GM12878 (cell line): ENCODE measurements at regions not wholly inside any gene's neighbourhood (a gene's known extent, or its start where the extent isn't known, plus 50 kb on each side); places are given as distances from the start of the nearest gene placed in this dataset.

Experiments used
- ATAC-seq: fragments of 200-7000 bp; cut with Tn5 transposase; 3 replicates; pipeline ENCODE4 v1.9.1; 2020; ENCODE audit warnings: mild to moderate bottlenecking, moderate library complexity
- BruUV-seq: library from RNA; stranded (reverse); fragments of 400-500 nt; replicated peaks from 2 replicates; lab custom pipeline; 2021; lab: Mats Ljungman, UMichigan
- CTCF ChIA-PET: fragments of 300-600 bp; sonication (Branson Sonifier 250); formaldehyde crosslinking; extraction: SDS; loops from one replicate; lab custom pipeline; 2021; ENCODE audit warnings: inconsistent platforms; lab: Yijun Ruan, JAX
- POLR2A ChIA-PET: fragments of 350-600 bp; formaldehyde crosslinking; extraction: SDS; loops from one replicate; lab custom pipeline; 2021; ENCODE audit warnings: inconsistent platforms; lab: Charles Lee
- RAD21 ChIA-PET: fragments of 300-600 bp; sonication (Branson Sonifier 250); formaldehyde crosslinking; loops from one replicate; lab custom pipeline; 2023; ENCODE audit warnings: antibody characterized with exemption; ENCODE audit not compliant: unreplicated experiment; lab: Charles Lee
- SMC1A ChIA-PET: fragments of 300-600 bp; sonication (Branson Sonifier 250); formaldehyde crosslinking; loops from one replicate; lab custom pipeline; 2023; ENCODE audit not compliant: unreplicated experiment, uncharacterized antibody; lab: Charles Lee
- DNase-seq: peaks from one replicate; pipeline ENCODE4 v3.0.0-alpha.2; 2011; ENCODE audit warnings: low read depth, low spot score
- FAIRE-seq: peaks from 3 replicates; lab custom pipeline; 2011; peaks lifted over from hg19 to GRCh38; lab: Jason Lieb, UNC
- H2AFZ ChIP-seq: 2 replicates; pipeline ENCODE4 v1.6.0; 2011; ENCODE audit warnings: low read depth, low read length, control low read depth; ENCODE audit not compliant: control insufficient read depth
- H3K27ac ChIP-seq: 2 replicates; pipeline ENCODE4 v1.5.1; 2011; ENCODE audit warnings: control low read depth; ENCODE audit not compliant: control insufficient read depth, insufficient read depth
- H3K27me3 ChIP-seq, 2 experiments: replicated peaks in 1 of 2; 2 replicates each; pipeline versions ENCODE4 v1.6.0 to v1.6.1; 2011; ENCODE audit warnings: low read length in 1 of 2; ENCODE audit not compliant: control insufficient read depth in 2 of 2, insufficient read depth in 2 of 2
- H3K36me3 ChIP-seq, 2 experiments: 2 replicates each; pipeline ENCODE4 v1.5.1; 2011; ENCODE audit warnings: low read length in 1 of 2; ENCODE audit not compliant: control insufficient read depth in 2 of 2, insufficient read depth in 2 of 2
- H3K4me1 ChIP-seq: 2 replicates; pipeline ENCODE4 v1.6.1; 2011; ENCODE audit warnings: mild to moderate bottlenecking, low read length, moderate library complexity, mixed read lengths; ENCODE audit not compliant: control insufficient read depth, insufficient read depth
- H3K4me2 ChIP-seq: 2 replicates; pipeline ENCODE4 v1.6.0; 2011; ENCODE audit warnings: control low read depth; ENCODE audit not compliant: control insufficient read depth, insufficient read depth
- H3K4me3 ChIP-seq: fragments of 200-600 bp; sonication (generic); 2 replicates; pipeline ENCODE4 v1.5.1; 2016
- H3K79me2 ChIP-seq: 2 replicates; pipeline ENCODE4 v1.6.0; 2011; ENCODE audit warnings: low read length; ENCODE audit not compliant: control insufficient read depth, insufficient read depth
- H3K9ac ChIP-seq: 2 replicates; pipeline ENCODE4 v1.8.0; 2011; ENCODE audit warnings: low read length, control low read depth, mixed read lengths; ENCODE audit not compliant: control insufficient read depth, insufficient read depth
- H3K9me3 ChIP-seq: replicated peaks from 3 replicates; pipeline ENCODE4 v1.5.1; 2011; ENCODE audit warnings: mild to moderate bottlenecking, low read length; ENCODE audit not compliant: control insufficient read depth, insufficient read depth
- H4K20me1 ChIP-seq: 2 replicates; pipeline ENCODE4 v1.6.0; 2011; ENCODE audit not compliant: control insufficient read depth, insufficient read depth
- CBX3 ChIP-seq: fragments of 200-600 bp; sonication (generic); IDR thresholded peaks from 2 replicates; pipeline ENCODE4 v1.6.1; 2016; ENCODE audit warnings: low read depth, borderline replicate concordance
- EED ChIP-seq: sonication (generic); IDR thresholded peaks from 2 replicates; pipeline ENCODE4 v1.6.1; 2016; ENCODE audit warnings: antibody characterized with exemption, low read depth
- FOXM1 ChIP-seq: IDR thresholded peaks from 2 replicates; pipeline ENCODE4 v1.6.1; 2012; ENCODE audit warnings: low read depth, mild to moderate bottlenecking, inconsistent platforms, low read length, moderate library complexity
- NFXL1 ChIP-seq: fragments of 450-650 bp; IDR thresholded peaks from 2 replicates; pipeline ENCODE4 v1.6.1; 2017; ENCODE audit warnings: antibody characterized with exemption, mild to moderate bottlenecking, borderline replicate concordance
- NR2F1 ChIP-seq: fragments of 450-650 bp; conservative IDR thresholded peaks from 2 replicates; pipeline ENCODE4 v1.6.1; 2017; ENCODE audit warnings: mild to moderate bottlenecking
- PML ChIP-seq: IDR thresholded peaks from 2 replicates; pipeline ENCODE4 v1.6.1; 2012; ENCODE audit warnings: low read length, inconsistent platforms
- RAD21 ChIP-seq: IDR thresholded peaks from 2 replicates; pipeline ENCODE4 v1.6.1; 2011; ENCODE audit warnings: mild to moderate bottlenecking, low read depth, low read length, moderate library complexity; ENCODE audit not compliant: insufficient read depth
- RELA ChIP-seq: fragments of 450-650 bp; IDR thresholded peaks from 2 replicates; pipeline ENCODE4 v1.8.0; 2014; ENCODE audit warnings: borderline replicate concordance; ENCODE audit not compliant: partially characterized antibody
- STAT3 ChIP-seq: IDR thresholded peaks from 2 replicates; pipeline ENCODE4 v1.6.1; 2011; ENCODE audit warnings: low read depth, low read length, improper control_type of control experiment
- ZZZ3 ChIP-seq: IDR thresholded peaks from 2 replicates; pipeline ENCODE4 v1.6.1; 2011; ENCODE audit warnings: low read depth; ENCODE audit not compliant: control insufficient read depth, insufficient read length
- WGBS: methylation state at CpG from one replicate; pipeline ENCODE4 v1.1.6; 2016; ENCODE audit warnings: low lambda C conversion rate; ENCODE audit not compliant: insufficient replicate concordance, insufficient coverage; ENCODE audit errors: missing lambda C conversion rate; 5-methylcytosine and 5-hydroxymethylcytosine counted together
- in situ Hi-C: fragments of 300-500 bp; cut with MboI; formaldehyde crosslinking; loops from 9 replicates; pipeline ENCODE4 v1.14.3; 2018; ENCODE audit warnings: mixed read lengths
- intact Hi-C: fragments of 100-400 bp; cut with micrococcal nuclease; formaldehyde crosslinking; loops from one replicate; pipeline ENCODE4 v1.14.2; 2022; ENCODE audit not compliant: unreplicated experiment
- TF ChIP-seq, protein P1 (sequence below): IDR thresholded peaks from 2 replicates; pipeline ENCODE4 v1.6.1; 2012; ENCODE audit warnings: low read depth, low read length, improper control_type of control experiment
- TF ChIP-seq, protein P2 (sequence below): fragments of 450-650 bp; formaldehyde crosslinking; IDR thresholded peaks from 2 replicates; pipeline ENCODE4 v1.4.0; 2022; ENCODE audit warnings: mild to moderate bottlenecking, moderate library complexity
- TF ChIP-seq, protein P3 (sequence below): IDR thresholded peaks from 2 replicates; pipeline ENCODE4 v1.6.1; 2012; ENCODE audit warnings: mild to moderate bottlenecking, low read depth, low read length

DNA sequence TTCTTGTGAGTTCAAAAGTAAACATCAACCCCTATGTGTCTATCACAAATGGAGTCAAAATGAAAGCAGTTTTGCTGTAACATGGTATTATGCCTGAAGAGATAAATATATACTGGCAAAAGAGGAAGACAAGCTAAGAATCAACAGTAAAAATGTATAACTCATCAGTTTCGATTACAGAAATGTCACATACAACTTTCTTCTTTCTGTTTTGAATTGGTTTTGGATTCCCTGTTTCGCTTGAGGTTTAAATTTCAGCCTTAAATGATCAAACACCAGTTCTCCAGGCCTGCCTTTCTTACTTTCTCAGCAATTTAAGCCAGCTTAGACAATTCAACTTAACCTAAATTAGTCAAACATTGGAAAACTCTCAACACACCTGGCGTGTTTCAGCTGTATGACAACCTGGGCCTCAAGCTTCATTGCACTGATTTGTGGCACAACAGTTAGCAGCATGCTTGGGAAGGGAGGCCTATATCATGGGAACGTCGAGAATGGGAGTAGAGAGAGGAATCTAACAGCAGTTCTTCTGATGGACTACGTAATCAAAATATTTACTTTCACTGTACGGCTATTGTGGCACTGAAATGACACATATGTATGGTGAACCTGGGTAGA, 51.9 kb upstream of the MARCKS start (continued):
- TF ChIP-seq PML (peak; percentile 43; the same call in 1 of the 2 replicates), EED (no peak), FOXM1 (peak; percentile 90), NR2F1 (no peak)
- TF ChIP-seq, all 136 proteins: peak for 37

DNA sequence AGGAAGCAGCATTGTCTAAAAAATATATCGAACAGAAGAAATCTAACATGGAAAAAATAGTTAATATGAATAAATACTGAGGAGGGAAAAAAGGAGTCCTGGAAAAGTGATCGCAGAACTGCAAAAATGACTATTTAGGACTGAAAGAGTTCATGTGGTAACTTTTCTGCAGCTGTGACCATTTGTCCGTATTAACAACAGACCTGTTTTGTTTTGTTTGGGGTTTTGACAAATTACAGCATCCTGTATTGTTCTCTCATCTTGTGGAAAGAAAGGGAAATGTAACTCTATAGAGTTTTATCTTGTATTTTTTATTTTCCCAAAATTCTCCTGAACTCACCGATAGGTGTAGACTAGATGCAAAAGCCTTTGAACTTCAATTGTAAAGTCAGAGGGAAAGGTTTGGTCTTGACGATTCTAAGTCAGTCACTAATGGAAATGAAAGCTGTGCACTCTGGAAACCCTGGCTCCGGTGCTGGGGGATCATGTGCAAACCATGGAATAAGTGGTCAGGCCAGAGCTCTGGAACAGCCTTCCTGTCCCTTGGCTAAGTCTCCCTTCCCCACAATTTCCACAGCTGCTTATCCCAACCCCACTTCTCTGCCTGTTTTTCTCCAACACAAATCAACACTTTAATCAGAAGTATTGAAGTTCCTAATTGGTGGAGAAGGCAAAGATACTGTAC, 51.2 kb upstream of the MARCKS start:
- DNase-seq = no peak
- CTCF ChIA-PET = interaction anchor here (0.5 to 1.8 kb wide), 6 partner anchors 11 to 917 kb away, joined by 3 to 7 read pairs (median 4); no protein-coding TSS in a partner anchor
- TF ChIP-seq, protein P1, sequence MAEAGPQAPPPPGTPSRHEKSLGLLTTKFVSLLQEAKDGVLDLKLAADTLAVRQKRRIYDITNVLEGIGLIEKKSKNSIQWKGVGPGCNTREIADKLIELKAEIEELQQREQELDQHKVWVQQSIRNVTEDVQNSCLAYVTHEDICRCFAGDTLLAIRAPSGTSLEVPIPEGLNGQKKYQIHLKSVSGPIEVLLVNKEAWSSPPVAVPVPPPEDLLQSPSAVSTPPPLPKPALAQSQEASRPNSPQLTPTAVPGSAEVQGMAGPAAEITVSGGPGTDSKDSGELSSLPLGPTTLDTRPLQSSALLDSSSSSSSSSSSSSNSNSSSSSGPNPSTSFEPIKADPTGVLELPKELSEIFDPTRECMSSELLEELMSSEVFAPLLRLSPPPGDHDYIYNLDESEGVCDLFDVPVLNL = no peak
- TF ChIP-seq RAD21 (no peak), ZZZ3 (no peak), CBX3 (no peak), RELA (no peak), STAT3 (no peak), NFXL1 (no peak)
- TF ChIP-seq, protein P2, sequence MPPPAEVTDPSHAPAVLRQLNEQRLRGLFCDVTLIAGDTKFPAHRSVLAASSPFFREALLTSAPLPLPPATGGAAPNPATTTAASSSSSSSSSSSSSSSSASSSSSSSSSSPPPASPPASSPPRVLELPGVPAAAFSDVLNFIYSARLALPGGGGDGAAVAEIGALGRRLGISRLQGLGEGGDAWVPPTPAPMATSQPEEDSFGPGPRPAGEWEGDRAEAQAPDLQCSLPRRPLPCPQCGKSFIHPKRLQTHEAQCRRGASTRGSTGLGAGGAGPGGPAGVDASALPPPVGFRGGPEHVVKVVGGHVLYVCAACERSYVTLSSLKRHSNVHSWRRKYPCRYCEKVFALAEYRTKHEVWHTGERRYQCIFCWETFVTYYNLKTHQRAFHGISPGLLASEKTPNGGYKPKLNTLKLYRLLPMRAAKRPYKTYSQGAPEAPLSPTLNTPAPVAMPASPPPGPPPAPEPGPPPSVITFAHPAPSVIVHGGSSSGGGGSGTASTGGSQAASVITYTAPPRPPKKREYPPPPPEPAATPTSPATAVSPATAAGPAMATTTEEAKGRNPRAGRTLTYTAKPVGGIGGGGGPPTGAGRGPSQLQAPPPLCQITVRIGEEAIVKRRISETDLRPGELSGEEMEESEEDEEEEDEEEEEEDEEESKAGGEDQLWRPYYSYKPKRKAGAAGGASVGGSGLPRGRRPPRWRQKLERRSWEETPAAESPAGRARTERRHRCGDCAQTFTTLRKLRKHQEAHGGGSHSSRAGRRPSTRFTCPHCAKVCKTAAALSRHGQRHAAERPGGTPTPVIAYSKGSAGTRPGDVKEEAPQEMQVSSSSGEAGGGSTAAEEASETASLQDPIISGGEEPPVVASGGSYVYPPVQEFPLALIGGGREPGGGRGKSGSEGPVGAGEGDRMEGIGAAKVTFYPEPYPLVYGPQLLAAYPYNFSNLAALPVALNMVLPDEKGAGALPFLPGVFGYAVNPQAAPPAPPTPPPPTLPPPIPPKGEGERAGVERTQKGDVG (CRISPR knock-in tag) = no peak
- TF ChIP-seq, protein P3, sequence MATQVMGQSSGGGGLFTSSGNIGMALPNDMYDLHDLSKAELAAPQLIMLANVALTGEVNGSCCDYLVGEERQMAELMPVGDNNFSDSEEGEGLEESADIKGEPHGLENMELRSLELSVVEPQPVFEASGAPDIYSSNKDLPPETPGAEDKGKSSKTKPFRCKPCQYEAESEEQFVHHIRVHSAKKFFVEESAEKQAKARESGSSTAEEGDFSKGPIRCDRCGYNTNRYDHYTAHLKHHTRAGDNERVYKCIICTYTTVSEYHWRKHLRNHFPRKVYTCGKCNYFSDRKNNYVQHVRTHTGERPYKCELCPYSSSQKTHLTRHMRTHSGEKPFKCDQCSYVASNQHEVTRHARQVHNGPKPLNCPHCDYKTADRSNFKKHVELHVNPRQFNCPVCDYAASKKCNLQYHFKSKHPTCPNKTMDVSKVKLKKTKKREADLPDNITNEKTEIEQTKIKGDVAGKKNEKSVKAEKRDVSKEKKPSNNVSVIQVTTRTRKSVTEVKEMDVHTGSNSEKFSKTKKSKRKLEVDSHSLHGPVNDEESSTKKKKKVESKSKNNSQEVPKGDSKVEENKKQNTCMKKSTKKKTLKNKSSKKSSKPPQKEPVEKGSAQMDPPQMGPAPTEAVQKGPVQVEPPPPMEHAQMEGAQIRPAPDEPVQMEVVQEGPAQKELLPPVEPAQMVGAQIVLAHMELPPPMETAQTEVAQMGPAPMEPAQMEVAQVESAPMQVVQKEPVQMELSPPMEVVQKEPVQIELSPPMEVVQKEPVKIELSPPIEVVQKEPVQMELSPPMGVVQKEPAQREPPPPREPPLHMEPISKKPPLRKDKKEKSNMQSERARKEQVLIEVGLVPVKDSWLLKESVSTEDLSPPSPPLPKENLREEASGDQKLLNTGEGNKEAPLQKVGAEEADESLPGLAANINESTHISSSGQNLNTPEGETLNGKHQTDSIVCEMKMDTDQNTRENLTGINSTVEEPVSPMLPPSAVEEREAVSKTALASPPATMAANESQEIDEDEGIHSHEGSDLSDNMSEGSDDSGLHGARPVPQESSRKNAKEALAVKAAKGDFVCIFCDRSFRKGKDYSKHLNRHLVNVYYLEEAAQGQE = no peak
- TF ChIP-seq, all 136 proteins: peak for 0
- FAIRE-seq = no peak
- no peak overlapping the region for H3K4me3 ChIP-seq
- no peak overlapping the region; the same call in 1 of the 2 replicates for H2AFZ ChIP-seq
- POLR2A ChIA-PET = interaction anchor here (0.7 to 2.7 kb wide), 6 partner anchors 49 to 178 kb away, joined by 3 to 17 read pairs (median 5); no protein-coding TSS in a partner anchor
- H3K9ac ChIP-seq = no peak overlapping the region
- H3K4me2 ChIP-seq = peak overlapping the region; percentile 93
- no peaks in the 10 kb centered on the region; the same call in 2 of the 3 replicates for H3K9me3 ChIP-seq
- intact Hi-C loops (loop anchor here (5.0 kb wide), 2 partner anchors 159 to 174 kb away; no protein-coding TSS in a partner anchor), in situ Hi-C loops (loop anchor here (5.0 kb wide), 1 partner anchor 174 kb away; no protein-coding TSS in a partner anchor)
- H3K79me2 ChIP-seq = no peaks in the 10 kb centered on the region; the same call in 1 of the 2 replicates
- SMC1A ChIA-PET = interaction anchor here (0.8 to 2.4 kb wide), 17 partner anchors 12 to 316 kb away, joined by 3 to 15 read pairs (median 5); no protein-coding TSS in a partner anchor
- no peaks in the 10 kb centered on the region for H3K27me3 ChIP-seq
- no peak for ATAC-seq
- RAD21 ChIA-PET = interaction anchor here (0.6 to 3.3 kb wide), 12 partner anchors 12 to 499 kb away, joined by 3 to 16 read pairs (median 4); no protein-coding TSS in a partner anchor
- H4K20me1 ChIP-seq = no peaks in the 10 kb centered on the region
- H3K27ac ChIP-seq = peak overlapping the region; percentile 71; the same call in 1 of the 2 replicates
- peaks cover 29% of the 10 kb centered on the region for H3K4me1 ChIP-seq
- WGBS = 94% methylated on average over 6 of the region's 6 CpGs
- H3K36me3 ChIP-seq = no peaks in the 10 kb centered on the region
- BruUV-seq = no TSS peak
